Activated T-helper 1 cell treated with anti-CD3 and anti-CD28 coated beads, Interleukin-12 subunit alpha, Interleukin-12 subunit beta, Interleukin-2, Interleukin-4 antibody, amounts not matched to agents 30 ng/mL and 10 ng/mL and 1 ng/mL, durations not matched to agents 14 hours and 24 hours and 36 hours (primary cell): ENCODE measurements at regions not wholly inside any gene's neighbourhood (a gene's known extent, or its start where the extent isn't known, plus 50 kb on each side); places are given as distances from the start of the nearest gene placed in this dataset.

Source experiments
- DNase-seq: peaks from one replicate; pipeline ENCODE4 v3.0.0; 2021; ENCODE audit warnings: low spot score
- H3K27ac Mint-ChIP-seq: one replicate; pipeline ENCODE4 v1.8.0; 2021; ENCODE audit warnings: mild to moderate bottlenecking, mixed read lengths
- H3K27me3 Mint-ChIP-seq: one replicate; pipeline ENCODE4 v1.8.0; 2022; ENCODE audit warnings: mild to moderate bottlenecking, moderate library complexity, mixed read lengths; ENCODE audit not compliant: insufficient read depth
- H3K36me3 Mint-ChIP-seq: one replicate; pipeline ENCODE4 v1.8.0; 2021; ENCODE audit warnings: low read depth, mixed read lengths
- H3K4me1 Mint-ChIP-seq: one replicate; pipeline ENCODE4 v1.8.0; 2021; ENCODE audit warnings: low read depth, mixed read lengths
- H3K4me3 Mint-ChIP-seq: one replicate; pipeline ENCODE4 v1.8.0; 2021; ENCODE audit warnings: mild to moderate bottlenecking, moderate library complexity, mixed read lengths
- H3K9me3 Mint-ChIP-seq: one replicate; pipeline ENCODE4 v1.8.0; 2021; ENCODE audit warnings: mixed read lengths
- intact Hi-C: fragments of 100-400 bp; cut with micrococcal nuclease; formaldehyde crosslinking; loops from one replicate; pipeline ENCODE4 v1.15.1; 2024

DNA sequence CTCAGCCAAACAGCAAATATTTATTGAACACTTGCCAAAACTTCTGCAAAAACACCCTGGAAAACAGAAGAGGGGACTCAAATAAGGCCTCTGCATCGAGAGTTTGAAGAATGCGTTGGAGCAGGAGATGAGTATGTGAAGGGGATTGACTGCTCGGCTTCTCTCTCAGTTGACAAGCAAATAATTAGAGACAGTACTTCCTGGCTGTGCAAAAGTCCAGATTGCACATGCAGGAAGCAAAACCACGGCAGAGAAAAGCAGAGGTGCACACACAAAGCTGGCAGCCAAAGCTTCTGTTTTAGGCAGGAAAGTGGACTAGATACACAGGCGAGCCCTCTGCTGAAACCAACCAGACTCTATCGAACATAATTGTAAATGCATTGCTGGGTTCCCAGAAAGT is 343.6 kb upstream of the MGMT start:
- Mint-ChIP-seq H3K4me3 (no peak overlapping the region), H3K36me3 (no peaks in the 10 kb centered on the region), H3K4me1 (no peaks in the 10 kb centered on the region), H3K9me3 (no peaks in the 10 kb centered on the region), H3K27ac (no peak overlapping the region), H3K27me3 (peaks cover 4% of the 10 kb centered on the region)
- DNase-seq, result no peak
- intact Hi-C loops, result no loop called here

GRCh38 chr10:129126982-129127381 is 340.1 kb upstream of the MGMT start:
- H3K4me3 Mint-ChIP-seq, result no peak overlapping the region
- H3K27ac Mint-ChIP-seq, result no peak overlapping the region

GRCh38 chr10:129131457-129132132 is 335.4 kb upstream of the MGMT start:
- Mint-ChIP-seq H3K4me3 (no peak overlapping the region), H3K27me3 (peaks cover 3% of the 10 kb centered on the region), H3K4me1 (no peaks in the 10 kb centered on the region), H3K36me3 (no peaks in the 10 kb centered on the region), H3K27ac (no peak overlapping the region), H3K9me3 (no peaks in the 10 kb centered on the region)
- DNase-seq, result no peak
- intact Hi-C loops, result no loop called here

More at GRCh38 chr10:129126982-129127381, 340.1 kb upstream of the MGMT start:
- DNase-seq, result no peak
- intact Hi-C loops, result no loop called here
- H3K36me3 Mint-ChIP-seq, result no peaks in the 10 kb centered on the region
- peaks cover 6% of the 10 kb centered on the region for H3K27me3 Mint-ChIP-seq
- no peaks in the 10 kb centered on the region for H3K4me1 Mint-ChIP-seq
- no peaks in the 10 kb centered on the region for H3K9me3 Mint-ChIP-seq

GRCh38 chr10:129133856-129134255 is 333.2 kb upstream of the MGMT start:
- no peaks in the 10 kb centered on the region for H3K4me1 Mint-ChIP-seq
- peaks cover 4% of the 10 kb centered on the region for H3K27me3 Mint-ChIP-seq
- H3K36me3 Mint-ChIP-seq, result no peaks in the 10 kb centered on the region
- H3K9me3 Mint-ChIP-seq, result no peaks in the 10 kb centered on the region
- no peak overlapping the region for H3K27ac Mint-ChIP-seq
- DNase-seq, result no peak
- no peak overlapping the region for H3K4me3 Mint-ChIP-seq
- intact Hi-C loops, result no loop called here

DNA sequence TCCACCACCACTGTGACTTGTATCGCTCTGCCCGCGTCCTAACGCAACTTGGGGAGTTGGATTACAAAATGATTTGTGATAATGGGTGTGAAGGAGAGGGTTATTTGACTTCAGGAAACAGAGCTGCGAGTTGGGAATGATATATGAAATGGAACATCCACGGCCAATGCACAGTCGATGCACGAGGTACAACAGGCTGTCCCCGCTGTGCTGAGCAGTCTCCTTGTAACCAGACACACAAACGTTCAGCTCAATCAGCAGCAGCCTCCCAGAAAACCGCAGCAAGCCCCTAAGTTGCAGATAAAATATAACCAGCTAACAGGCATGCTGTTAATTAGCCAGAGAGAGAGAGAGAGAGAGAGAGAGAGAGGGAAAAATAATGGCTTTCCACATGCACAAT is 332.7 kb upstream of the MGMT start:
- no peaks in the 10 kb centered on the region for H3K9me3 Mint-ChIP-seq
- H3K4me1 Mint-ChIP-seq, result no peaks in the 10 kb centered on the region
- intact Hi-C loops, result no loop called here
- H3K36me3 Mint-ChIP-seq, result no peaks in the 10 kb centered on the region
- H3K27ac Mint-ChIP-seq, result no peak overlapping the region
- no peak overlapping the region for H3K4me3 Mint-ChIP-seq
- DNase-seq, result no peak
- H3K27me3 Mint-ChIP-seq, result peaks cover 4% of the 10 kb centered on the region

DNA sequence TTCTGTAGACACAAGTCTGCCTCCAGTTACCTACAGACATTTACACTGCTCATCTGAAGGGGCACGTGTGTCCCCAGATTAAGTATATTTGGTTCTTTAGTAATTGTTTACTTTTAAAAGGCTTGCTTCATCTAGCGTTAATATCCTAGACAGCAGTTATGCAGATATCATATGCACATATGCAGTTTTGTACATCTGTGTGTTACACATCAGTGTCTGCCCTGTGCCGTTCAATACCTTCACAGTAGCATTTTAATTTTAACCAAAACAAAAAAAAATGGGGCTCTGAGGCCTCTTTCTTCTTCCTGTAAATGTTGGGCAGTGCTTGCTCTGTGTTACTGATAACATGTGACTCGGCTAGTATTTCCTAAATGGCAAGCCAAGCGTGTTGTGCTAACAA is 331.4 kb upstream of the MGMT start:
- Mint-ChIP-seq H3K4me3 (no peak overlapping the region), H3K36me3 (no peaks in the 10 kb centered on the region), H3K27me3 (peaks cover 4% of the 10 kb centered on the region), H3K27ac (no peak overlapping the region), H3K9me3 (no peaks in the 10 kb centered on the region), H3K4me1 (peaks cover 4% of the 10 kb centered on the region)
- no peak for DNase-seq
- intact Hi-C loops, result no loop called here

GRCh38 chr10:129136074-129136473 is 331.0 kb upstream of the MGMT start:
- H3K27ac Mint-ChIP-seq, result no peak overlapping the region
- no peak for DNase-seq
- H3K9me3 Mint-ChIP-seq, result no peaks in the 10 kb centered on the region
- no peaks in the 10 kb centered on the region for H3K36me3 Mint-ChIP-seq
- H3K4me3 Mint-ChIP-seq, result no peak overlapping the region
- H3K27me3 Mint-ChIP-seq, result peaks cover 4% of the 10 kb centered on the region
- intact Hi-C loops, result no loop called here
- H3K4me1 Mint-ChIP-seq, result peaks cover 8% of the 10 kb centered on the region

GRCh38 chr10:129136951-129137350 is 330.1 kb upstream of the MGMT start:
- peaks cover 11% of the 10 kb centered on the region for H3K4me1 Mint-ChIP-seq
- H3K4me3 Mint-ChIP-seq, result no peak overlapping the region
- no peaks in the 10 kb centered on the region for H3K9me3 Mint-ChIP-seq
- H3K27ac Mint-ChIP-seq, result no peak overlapping the region
- no peak for DNase-seq
- intact Hi-C loops, result no loop called here
- H3K36me3 Mint-ChIP-seq, result no peaks in the 10 kb centered on the region
- H3K27me3 Mint-ChIP-seq, result peaks cover 3% of the 10 kb centered on the region

DNA sequence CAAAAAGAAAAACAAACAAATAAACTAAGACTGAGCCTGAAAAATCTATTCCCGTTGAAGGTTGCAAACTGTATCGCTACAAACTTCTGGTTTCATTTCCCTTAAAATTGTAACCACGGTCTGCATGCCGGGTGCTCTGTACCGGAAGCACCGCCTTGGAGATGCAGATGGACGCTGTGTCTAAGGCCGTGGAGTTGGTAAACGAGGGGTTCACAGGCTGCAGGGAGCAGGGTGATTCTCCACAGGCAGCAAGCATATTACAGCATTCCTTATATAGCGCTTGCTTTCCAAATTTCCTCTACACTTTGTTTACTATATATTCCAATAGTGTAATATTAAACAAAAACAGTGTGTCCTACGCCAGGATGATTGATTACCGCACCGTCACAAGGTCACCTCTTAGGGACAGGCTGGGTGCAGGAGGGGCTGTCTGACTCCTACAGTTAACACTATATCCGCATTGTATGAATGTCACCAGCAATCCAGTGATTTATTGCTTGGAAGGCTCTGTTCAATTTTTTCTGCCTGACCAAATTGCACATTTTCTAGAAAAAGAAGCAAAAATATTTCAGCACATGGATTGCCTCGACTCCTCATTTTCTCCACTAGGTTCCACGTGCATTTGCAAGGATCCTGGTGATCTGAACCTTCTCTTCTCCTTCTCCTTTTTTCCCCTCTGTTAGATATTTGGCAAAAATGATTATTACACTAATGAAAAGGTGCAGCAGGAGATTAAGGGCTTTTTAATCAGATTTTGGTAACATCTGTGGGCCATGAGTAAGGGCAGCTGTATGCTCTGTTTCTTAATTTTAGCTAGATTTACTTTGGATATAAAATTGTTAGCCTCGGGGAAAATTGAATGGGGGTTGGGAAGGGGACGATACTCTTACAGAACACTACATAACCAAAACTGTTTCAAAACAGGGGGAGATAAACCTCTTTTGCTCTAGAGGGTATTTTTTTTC is 325.8 kb upstream of the MGMT start:
- Mint-ChIP-seq H3K4me3 (no peak overlapping the region), H3K36me3 (no peaks in the 10 kb centered on the region), H3K9me3 (no peaks in the 10 kb centered on the region), H3K27ac (no peak overlapping the region), H3K27me3 (peaks cover 14% of the 10 kb centered on the region), H3K4me1 (peaks cover 11% of the 10 kb centered on the region)
- intact Hi-C loops, result no loop called here
- DNase-seq, result no peak

DNA sequence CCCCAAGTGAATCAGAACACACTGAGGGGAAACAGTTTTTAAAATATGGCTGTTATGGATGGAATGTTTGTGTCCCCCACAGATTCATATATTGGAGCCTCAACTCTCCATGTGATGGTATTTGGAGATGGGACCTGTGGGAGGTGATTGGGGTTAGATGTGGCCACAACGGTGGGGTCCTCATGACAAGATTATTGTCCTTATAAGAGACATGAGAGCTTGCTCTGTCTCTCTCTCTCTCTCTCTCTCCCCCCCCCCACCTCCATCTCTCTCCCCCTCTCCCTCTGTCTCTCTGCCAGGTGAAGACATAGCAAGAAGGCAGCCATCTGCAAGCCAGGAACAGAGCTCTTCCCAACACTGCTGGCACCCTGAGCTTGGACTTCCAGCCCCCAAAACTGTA is 315.8 kb upstream of the MGMT start:
- Mint-ChIP-seq H3K36me3 (no peaks in the 10 kb centered on the region), H3K27me3 (peaks cover 3% of the 10 kb centered on the region), H3K4me3 (no peak overlapping the region), H3K9me3 (no peaks in the 10 kb centered on the region), H3K4me1 (no peaks in the 10 kb centered on the region), H3K27ac (no peak overlapping the region)
- no peak for DNase-seq
- intact Hi-C loops, result no loop called here

DNA sequence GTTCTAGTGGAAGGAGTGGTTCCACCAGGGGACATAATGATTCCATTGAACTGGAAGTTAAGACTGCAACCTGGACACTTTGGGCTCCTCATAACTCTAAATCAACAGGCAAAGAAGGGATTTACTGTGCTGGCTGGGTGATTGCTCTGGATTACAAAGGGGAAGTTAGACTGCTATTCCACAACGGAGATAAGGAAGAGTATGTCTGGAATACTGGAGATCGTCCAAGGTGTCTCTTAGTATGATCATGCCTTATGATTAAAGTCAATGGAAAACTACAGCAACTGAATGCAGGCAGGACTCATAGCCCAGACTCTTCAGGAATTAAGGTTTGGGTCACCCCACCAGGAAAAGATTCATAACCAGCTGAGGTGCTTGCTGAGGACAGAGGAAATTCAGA is 310.6 kb upstream of the MGMT start:
- Mint-ChIP-seq H3K27me3 (peaks cover 5% of the 10 kb centered on the region), H3K4me3 (no peak overlapping the region), H3K4me1 (peaks cover 7% of the 10 kb centered on the region), H3K36me3 (no peaks in the 10 kb centered on the region), H3K9me3 (no peaks in the 10 kb centered on the region), H3K27ac (no peak overlapping the region)
- intact Hi-C loops, result no loop called here
- no peak for DNase-seq

DNA sequence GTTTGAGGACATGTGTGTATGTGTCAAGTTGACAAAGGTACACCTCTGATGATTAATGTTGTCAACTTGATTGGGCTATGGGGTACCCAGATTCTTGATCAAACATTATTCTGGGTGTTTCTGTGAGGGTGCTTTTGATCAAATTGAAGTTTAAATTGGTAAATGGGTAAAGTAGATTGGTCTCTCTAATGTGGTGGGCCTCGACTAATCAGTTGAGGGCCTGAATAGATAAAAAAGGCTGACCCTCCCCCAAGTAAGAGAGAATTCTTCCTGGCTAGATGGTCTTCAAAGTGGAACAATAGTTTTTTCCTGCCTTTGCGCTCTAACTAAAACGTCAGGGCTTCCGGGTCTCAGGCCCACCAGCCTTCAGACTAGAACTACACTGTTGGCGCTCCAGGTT is 309.9 kb upstream of the MGMT start:
- Mint-ChIP-seq H3K36me3 (no peaks in the 10 kb centered on the region), H3K27ac (no peak overlapping the region), H3K27me3 (peaks cover 5% of the 10 kb centered on the region), H3K9me3 (no peaks in the 10 kb centered on the region), H3K4me1 (peaks cover 7% of the 10 kb centered on the region), H3K4me3 (no peak overlapping the region)
- intact Hi-C loops, result no loop called here
- no peak for DNase-seq

GRCh38 chr10:129161150-129161549 is 305.9 kb upstream of the MGMT start:
- intact Hi-C loops, result no loop called here
- H3K36me3 Mint-ChIP-seq, result no peaks in the 10 kb centered on the region

More at GRCh38 chr10:129161150-129161549, 305.9 kb upstream of the MGMT start:
- DNase-seq, result no peak
- no peak overlapping the region for H3K4me3 Mint-ChIP-seq
- peaks cover 7% of the 10 kb centered on the region for H3K4me1 Mint-ChIP-seq
- H3K27ac Mint-ChIP-seq, result no peak overlapping the region
- no peaks in the 10 kb centered on the region for H3K9me3 Mint-ChIP-seq
- peaks cover 1% of the 10 kb centered on the region for H3K27me3 Mint-ChIP-seq
